ENCODE measurements at regions not wholly inside any gene's neighbourhood (a gene's known extent, or its start where the extent isn't known, plus 50 kb on each side); places are given as distances from the start of the nearest gene placed in this dataset.
"Not testable (repeated sequence)": the region's sequence is repeated elsewhere in the genome, so short reads cannot be mapped to it uniquely, and the experiment has no call there.

- no peak for FAIRE-seq
- no peak for DNase-seq (ENCODE audit: insufficient read length, low spot score)
- no peak for TF ChIP-seq PAX5 (IDR thresholded peaks at IDR 0.05; ENCODE audit: insufficient read depth, low read length, severe bottlenecking)
- no peak for TF ChIP-seq POU2F2 (IDR thresholded peaks at IDR 0.05; ENCODE audit: low read depth, low read length)
- TF ChIP-seq POLR2AphosphoS5 (IDR thresholded peaks at IDR 0.05; ENCODE audit: low read depth, low read length), result no peak
- no peak for TF ChIP-seq TAF1 (IDR thresholded peaks at IDR 0.05; ENCODE audit: low read depth, low read length)
- no peak for TF ChIP-seq POLR2A (IDR thresholded peaks at IDR 0.05; ENCODE audit: low read depth, low read length)
- no peak for TF ChIP-seq SPI1 (IDR thresholded peaks at IDR 0.05; ENCODE audit: low read depth, low read length)
Measured at GRCh38 chr1:234892642-234893041, 236.0 kb downstream of the TOMM20 start.

- TF ChIP-seq PAX5 (IDR thresholded peaks at IDR 0.05; ENCODE audit: insufficient read depth, low read length, severe bottlenecking), result no peak
- no peak for TF ChIP-seq POU2F2 (IDR thresholded peaks at IDR 0.05; ENCODE audit: low read depth, low read length)
- no peak for TF ChIP-seq POLR2A (IDR thresholded peaks at IDR 0.05; ENCODE audit: low read depth, low read length)
- no peak for TF ChIP-seq POLR2AphosphoS5 (IDR thresholded peaks at IDR 0.05; ENCODE audit: low read depth, low read length)
- FAIRE-seq (no peak), DNase-seq (ENCODE audit: insufficient read length, low spot score) (no peak)
Measured at GRCh38 chr1:234891427-234891826, 237.2 kb downstream of the TOMM20 start.

- no peak for TF ChIP-seq POU2F2 (IDR thresholded peaks at IDR 0.05; ENCODE audit: low read depth, low read length)
- DNase-seq (ENCODE audit: insufficient read length, low spot score) (no peak), FAIRE-seq (no peak)
Measured at GRCh38 chr1:234889643-234890042, 239.0 kb downstream of the TOMM20 start.

GRCh38 chr1:234888247-234888646, 240.4 kb downstream of the TOMM20 start:
- not testable (repeated sequence) for FAIRE-seq; DNase-seq (ENCODE audit: insufficient read length, low spot score)

GRCh38 chr1:234887016-234887900, 241.4 kb downstream of the TOMM20 start:
- no peak for FAIRE-seq
- TF ChIP-seq SPI1 (IDR thresholded peaks at IDR 0.05; ENCODE audit: low read depth, low read length), result no peak
- no peak for TF ChIP-seq POU2F2 (IDR thresholded peaks at IDR 0.05; ENCODE audit: low read depth, low read length)
- no peak for TF ChIP-seq PAX5 (IDR thresholded peaks at IDR 0.05; ENCODE audit: insufficient read depth, low read length, severe bottlenecking)
- TF ChIP-seq TAF1 (IDR thresholded peaks at IDR 0.05; ENCODE audit: low read depth, low read length), result no peak
- no peak for TF ChIP-seq POLR2A (IDR thresholded peaks at IDR 0.05; ENCODE audit: low read depth, low read length)
- TF ChIP-seq POLR2AphosphoS5 (IDR thresholded peaks at IDR 0.05; ENCODE audit: low read depth, low read length), result no peak
- no peak for DNase-seq (ENCODE audit: insufficient read length, low spot score)

GRCh38 chr1:234886081-234886984, 242.3 kb downstream of the TOMM20 start:
- DNase-seq (ENCODE audit: insufficient read length, low spot score) (no peak), FAIRE-seq (no peak)
- TF ChIP-seq PAX5 (IDR thresholded peaks at IDR 0.05; ENCODE audit: insufficient read depth, low read length, severe bottlenecking) (no peak), POLR2AphosphoS5 (IDR thresholded peaks at IDR 0.05; ENCODE audit: low read depth, low read length) (no peak), SPI1 (IDR thresholded peaks at IDR 0.05; ENCODE audit: low read depth, low read length) (no peak), POU2F2 (IDR thresholded peaks at IDR 0.05; ENCODE audit: low read depth, low read length) (no peak), TAF1 (IDR thresholded peaks at IDR 0.05; ENCODE audit: low read depth, low read length) (no peak), POLR2A (IDR thresholded peaks at IDR 0.05; ENCODE audit: low read depth, low read length) (no peak)

- no peak for TF ChIP-seq TAF1 (IDR thresholded peaks at IDR 0.05; ENCODE audit: low read depth, low read length)
- TF ChIP-seq POU2F2 (IDR thresholded peaks at IDR 0.05; ENCODE audit: low read depth, low read length), result no peak
- no peak for TF ChIP-seq SPI1 (IDR thresholded peaks at IDR 0.05; ENCODE audit: low read depth, low read length)
- no peak for TF ChIP-seq PAX5 (IDR thresholded peaks at IDR 0.05; ENCODE audit: insufficient read depth, low read length, severe bottlenecking)
- TF ChIP-seq POLR2AphosphoS5 (IDR thresholded peaks at IDR 0.05; ENCODE audit: low read depth, low read length), result no peak
- TF ChIP-seq POLR2A (IDR thresholded peaks at IDR 0.05; ENCODE audit: low read depth, low read length), result no peak
- FAIRE-seq, result no peak
- no peak for DNase-seq (ENCODE audit: insufficient read length, low spot score)
Measured at GRCh38 chr1:234885601-234886000, 243.0 kb downstream of the TOMM20 start.

GRCh38 chr1:234884701-234885100, 243.9 kb downstream of the TOMM20 start:
- no peak for FAIRE-seq
- TF ChIP-seq POU2F2 (IDR thresholded peaks at IDR 0.05; ENCODE audit: low read depth, low read length) (no peak), TAF1 (IDR thresholded peaks at IDR 0.05; ENCODE audit: low read depth, low read length) (no peak), SPI1 (IDR thresholded peaks at IDR 0.05; ENCODE audit: low read depth, low read length) (no peak), PAX5 (IDR thresholded peaks at IDR 0.05; ENCODE audit: insufficient read depth, low read length, severe bottlenecking) (no peak), POLR2AphosphoS5 (IDR thresholded peaks at IDR 0.05; ENCODE audit: low read depth, low read length) (no peak)
- no peak for DNase-seq (ENCODE audit: insufficient read length, low spot score)

- DNase-seq (ENCODE audit: insufficient read length, low spot score) (no peak), FAIRE-seq (no peak)
- TF ChIP-seq SPI1 (IDR thresholded peaks at IDR 0.05; ENCODE audit: low read depth, low read length) (no peak), POU2F2 (IDR thresholded peaks at IDR 0.05; ENCODE audit: low read depth, low read length) (no peak), POLR2A (IDR thresholded peaks at IDR 0.05; ENCODE audit: low read depth, low read length) (no peak), PAX5 (IDR thresholded peaks at IDR 0.05; ENCODE audit: insufficient read depth, low read length, severe bottlenecking) (no peak), POLR2AphosphoS5 (IDR thresholded peaks at IDR 0.05; ENCODE audit: low read depth, low read length) (no peak), TAF1 (IDR thresholded peaks at IDR 0.05; ENCODE audit: low read depth, low read length) (no peak)
Measured at GRCh38 chr1:234884006-234884405, 244.6 kb downstream of the TOMM20 start.
